HG02588 (cell line): ENCODE measurements at regions not wholly inside any gene's neighbourhood (a gene's known extent, or its start where the extent isn't known, plus 50 kb on each side); places are given as distances from the start of the nearest gene placed in this dataset.
A peak's percentile ranks its signal among the peaks of the same experiment; 100 is the strongest.

Experiments used
- ATAC-seq: cut with Tn5 transposase; IDR thresholded peaks from one replicate; pipeline ENCODE4 v1.9.1; 2021; ENCODE audit warnings: mild to moderate bottlenecking, moderate library complexity; ENCODE audit not compliant: unreplicated experiment

- peak; percentile 73 for ATAC-seq
Measured at GRCh38 chr7:95669513-95669912, 73.2 kb upstream of the PDK4 start.

- ATAC-seq, result no peak
Measured at GRCh38 chr7:95668504-95669018, 72.2 kb upstream of the PDK4 start.

GRCh38 chr7:95662987-95663386, 66.7 kb upstream of the PDK4 start:
- ATAC-seq, result no peak

- ATAC-seq, result no peak
Measured at GRCh38 chr7:95660023-95660434, 63.7 kb upstream of the PDK4 start.

GRCh38 chr7:95658676-95659075, 62.4 kb upstream of the PDK4 start:
- no peak for ATAC-seq

- ATAC-seq, result no peak
Measured at GRCh38 chr7:95649546-95649945, 53.2 kb upstream of the PDK4 start.

GRCh38 chr7:95646350-95646749, 50.0 kb upstream of the PDK4 start:
- no peak for ATAC-seq
